ENCODE measurements at regions not wholly inside any gene's neighbourhood (a gene's known extent, or its start where the extent isn't known, plus 50 kb on each side); places are given as distances from the start of the nearest gene placed in this dataset.

DNA sequence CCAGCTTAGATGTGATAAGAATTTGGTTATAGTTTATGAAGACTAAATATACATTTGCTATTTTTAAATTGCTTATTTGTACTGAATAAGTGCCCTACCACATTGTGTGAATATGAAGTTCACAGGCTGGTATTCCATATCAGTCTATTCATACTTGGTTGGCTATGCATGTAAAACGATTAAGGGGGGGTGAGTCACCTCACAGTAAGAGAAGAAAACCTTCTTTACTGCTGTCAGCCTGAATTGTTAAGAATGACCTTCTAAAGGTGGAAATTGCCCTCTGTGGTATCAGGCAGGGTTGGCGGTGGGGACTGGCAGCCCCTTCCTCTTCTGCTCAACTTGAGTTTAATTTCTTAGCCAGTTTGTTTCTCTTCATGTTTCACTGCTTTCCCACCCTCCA lies 127.0 kb upstream of the RPS23 start:
- Histone ChIP-seq H3K36me3 (replicated peaks; ENCODE audit: low read depth, low read length) (no peaks in the 10 kb centered on the region), H3K9ac (ENCODE audit: low read length) (no peak overlapping the region), H3K9me3 (ENCODE audit: insufficient read depth, low read length) (peaks cover 3% of the 10 kb centered on the region; the same call in 1 of the 2 replicates), H2AFZ (ENCODE audit: low read depth, low read length) (no peak overlapping the region), H3K79me2 (ENCODE audit: low read length) (no peaks in the 10 kb centered on the region), H4K20me1 (ENCODE audit: insufficient read depth, low read length) (no peaks in the 10 kb centered on the region), H3K4me3 (ENCODE audit: low read length) (no peak overlapping the region), H3K4me1 (ENCODE audit: low read length) (no peaks in the 10 kb centered on the region), H3K27me3 (ENCODE audit: low read depth, low read length) (no peaks in the 10 kb centered on the region), H3K27ac (ENCODE audit: low read length) (no peak overlapping the region), H3K4me2 (ENCODE audit: low read length) (no peak overlapping the region)
- TF ChIP-seq CTCF (IDR thresholded peaks at IDR 0.05; ENCODE audit: low read depth, low read length): no peak
- TF ChIP-seq EZH2phosphoT487 (IDR thresholded peaks at IDR 0.05; ENCODE audit: low read depth): no peak

- no peak overlapping the region for H3K4me3 ChIP-seq (ENCODE audit: low read length)
- H3K27ac ChIP-seq (ENCODE audit: low read length): no peak overlapping the region
- no peaks in the 10 kb centered on the region for H4K20me1 ChIP-seq (ENCODE audit: insufficient read depth, low read length)
- TF ChIP-seq CTCF (IDR thresholded peaks at IDR 0.05; ENCODE audit: low read depth, low read length) (no peak), EZH2phosphoT487 (IDR thresholded peaks at IDR 0.05; ENCODE audit: low read depth) (no peak)
- no peaks in the 10 kb centered on the region for H3K36me3 ChIP-seq (replicated peaks; ENCODE audit: low read depth, low read length)
- no peak overlapping the region for H3K4me2 ChIP-seq (ENCODE audit: low read length)
- H3K27me3 ChIP-seq (ENCODE audit: low read depth, low read length): no peaks in the 10 kb centered on the region
- H2AFZ ChIP-seq (ENCODE audit: low read depth, low read length): no peak overlapping the region
- H3K9me3 ChIP-seq (ENCODE audit: insufficient read depth, low read length): peaks cover 3% of the 10 kb centered on the region; the same call in 1 of the 2 replicates
- H3K9ac ChIP-seq (ENCODE audit: low read length): no peak overlapping the region
- H3K79me2 ChIP-seq (ENCODE audit: low read length): no peaks in the 10 kb centered on the region
- no peaks in the 10 kb centered on the region for H3K4me1 ChIP-seq (ENCODE audit: low read length)
Observed at GRCh38 chr5:82404382-82404945, 126.3 kb upstream of the RPS23 start.

DNA sequence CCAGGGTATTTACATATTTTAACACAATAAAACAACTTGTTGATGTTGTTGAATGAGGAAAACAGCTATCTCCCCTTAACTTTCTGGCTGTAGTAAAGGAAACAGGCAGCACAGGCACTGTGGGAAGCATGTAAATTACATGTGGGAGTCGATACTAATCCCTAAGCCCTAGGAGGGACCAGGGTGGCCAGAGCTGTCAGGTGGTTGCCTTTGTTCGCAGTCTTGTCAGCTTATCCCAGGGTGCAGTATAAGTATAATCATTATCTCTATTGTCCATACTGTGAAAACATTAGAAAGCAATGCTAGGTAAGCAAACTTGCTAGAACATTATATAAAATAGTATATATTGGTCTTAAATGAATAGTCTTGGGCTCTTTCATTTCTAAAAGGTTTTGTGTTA lies 125.6 kb upstream of the RPS23 start:
- H3K9ac ChIP-seq (ENCODE audit: low read length): no peak overlapping the region
- H4K20me1 ChIP-seq (ENCODE audit: insufficient read depth, low read length): no peaks in the 10 kb centered on the region
- H3K27ac ChIP-seq (ENCODE audit: low read length): no peak overlapping the region
- H3K27me3 ChIP-seq (ENCODE audit: low read depth, low read length): no peaks in the 10 kb centered on the region
- H3K4me1 ChIP-seq (ENCODE audit: low read length): no peaks in the 10 kb centered on the region
- no peak overlapping the region for H3K4me3 ChIP-seq (ENCODE audit: low read length)
- H2AFZ ChIP-seq (ENCODE audit: low read depth, low read length): no peak overlapping the region
- H3K4me2 ChIP-seq (ENCODE audit: low read length): no peak overlapping the region
- no peaks in the 10 kb centered on the region for H3K36me3 ChIP-seq (replicated peaks; ENCODE audit: low read depth, low read length)
- H3K79me2 ChIP-seq (ENCODE audit: low read length): no peaks in the 10 kb centered on the region
- TF ChIP-seq CTCF (IDR thresholded peaks at IDR 0.05; ENCODE audit: low read depth, low read length) (no peak), EZH2phosphoT487 (IDR thresholded peaks at IDR 0.05; ENCODE audit: low read depth) (no peak)
- peaks cover 3% of the 10 kb centered on the region; the same call in 1 of the 2 replicates for H3K9me3 ChIP-seq (ENCODE audit: insufficient read depth, low read length)

GRCh38 chr5:82403026-82403425 lies 124.9 kb upstream of the RPS23 start:
- Histone ChIP-seq H3K36me3 (replicated peaks; ENCODE audit: low read depth, low read length) (no peaks in the 10 kb centered on the region), H3K4me1 (ENCODE audit: low read length) (no peaks in the 10 kb centered on the region)
- no peak for TF ChIP-seq EZH2phosphoT487 (IDR thresholded peaks at IDR 0.05; ENCODE audit: low read depth)
- TF ChIP-seq CTCF (IDR thresholded peaks at IDR 0.05; ENCODE audit: low read depth, low read length): no peak

More at GRCh38 chr5:82403026-82403425, 124.9 kb upstream of the RPS23 start:
- Histone ChIP-seq H3K79me2 (ENCODE audit: low read length) (no peaks in the 10 kb centered on the region), H3K9ac (ENCODE audit: low read length) (no peak overlapping the region), H3K4me2 (ENCODE audit: low read length) (no peak overlapping the region), H2AFZ (ENCODE audit: low read depth, low read length) (no peak overlapping the region), H3K27me3 (ENCODE audit: low read depth, low read length) (no peaks in the 10 kb centered on the region), H3K4me3 (ENCODE audit: low read length) (no peak overlapping the region), H3K9me3 (ENCODE audit: insufficient read depth, low read length) (peaks cover 3% of the 10 kb centered on the region; the same call in 1 of the 2 replicates), H3K27ac (ENCODE audit: low read length) (no peak overlapping the region), H4K20me1 (ENCODE audit: insufficient read depth, low read length) (no peaks in the 10 kb centered on the region)
